CD4-positive, alpha-beta T cell treated with Interferon alpha-2 for 1 hour (primary cell): ENCODE measurements at regions not wholly inside any gene's neighbourhood (a gene's known extent, or its start where the extent isn't known, plus 50 kb on each side); places are given as distances from the start of the nearest gene placed in this dataset.

Experiments
- DNase-seq, 2 donors: peaks; one replicate each; pipeline ENCODE4 v3.0.0-alpha.2; 2020 to 2022

DNA sequence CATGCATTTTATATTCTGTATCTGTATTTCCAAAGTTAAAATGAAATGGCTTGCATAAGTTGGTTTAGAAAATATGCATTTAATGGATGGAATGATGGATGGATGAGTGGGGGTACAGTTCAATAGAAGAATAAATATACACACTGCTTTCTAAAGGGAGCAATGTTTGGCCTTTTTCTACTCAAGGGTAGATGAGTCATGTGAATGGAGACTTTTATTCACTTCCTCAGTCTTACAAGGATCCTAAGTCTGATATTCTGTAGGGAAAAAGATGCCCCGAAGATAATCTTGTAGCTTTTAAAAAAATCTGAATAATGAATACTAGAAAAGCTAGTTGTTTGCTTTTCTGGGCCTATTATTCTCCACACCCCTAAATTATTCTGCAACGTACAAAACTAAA is 2112.1 kb downstream of the MAT2B start:
- no peak for DNase-seq

DNA sequence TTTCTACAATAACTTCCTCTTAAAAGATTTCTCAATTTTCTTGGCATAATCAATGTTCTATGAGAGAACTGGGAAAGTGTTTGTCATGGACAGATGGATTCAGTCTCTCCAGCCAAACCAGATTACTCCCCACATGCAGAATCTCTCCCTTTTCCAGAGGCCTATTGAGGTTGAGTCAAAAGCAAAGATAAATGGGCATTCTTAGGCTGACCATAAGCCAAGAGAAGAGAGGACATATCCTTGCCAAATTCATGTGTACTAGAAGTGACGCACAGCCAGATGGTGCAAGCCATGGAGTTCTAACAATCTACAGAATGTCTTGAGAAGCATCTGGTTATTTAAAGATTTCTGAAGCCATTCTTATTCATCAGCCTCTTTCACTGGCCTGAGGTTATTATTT is 2115.0 kb downstream of the MAT2B start:
- no peak for DNase-seq

DNA sequence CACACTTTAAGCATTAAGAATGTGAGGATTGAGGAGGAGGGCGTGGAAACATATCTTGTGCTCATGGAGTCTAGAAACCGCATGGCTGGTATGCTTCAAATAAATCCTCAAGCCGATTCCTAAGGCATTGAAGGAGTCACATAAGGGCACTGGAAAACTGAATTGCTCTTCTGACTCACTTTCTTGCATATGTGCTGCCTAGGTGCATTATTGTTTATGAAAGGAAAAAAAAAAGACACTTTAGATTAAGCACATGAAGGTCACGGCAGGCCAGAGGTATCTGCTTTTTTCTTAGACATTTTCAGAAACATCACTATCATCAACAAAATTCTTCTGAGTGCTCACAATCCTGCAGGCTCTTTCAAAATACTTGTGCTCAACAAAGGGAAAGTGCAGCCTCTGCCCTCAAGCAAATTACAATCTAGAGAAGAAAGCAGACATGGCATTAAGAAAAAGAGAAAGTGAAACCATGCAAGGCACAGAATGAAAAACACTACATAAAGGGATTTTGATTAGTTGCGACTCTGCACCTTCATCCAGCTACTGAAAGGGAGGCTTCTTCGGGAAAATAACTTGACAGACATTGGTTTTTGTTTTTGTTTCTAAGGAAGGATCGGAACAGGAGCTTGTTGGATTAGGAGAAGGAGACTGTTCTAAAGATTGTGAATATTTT is 2117.6 kb downstream of the MAT2B start:
- DNase-seq: no peak

DNA sequence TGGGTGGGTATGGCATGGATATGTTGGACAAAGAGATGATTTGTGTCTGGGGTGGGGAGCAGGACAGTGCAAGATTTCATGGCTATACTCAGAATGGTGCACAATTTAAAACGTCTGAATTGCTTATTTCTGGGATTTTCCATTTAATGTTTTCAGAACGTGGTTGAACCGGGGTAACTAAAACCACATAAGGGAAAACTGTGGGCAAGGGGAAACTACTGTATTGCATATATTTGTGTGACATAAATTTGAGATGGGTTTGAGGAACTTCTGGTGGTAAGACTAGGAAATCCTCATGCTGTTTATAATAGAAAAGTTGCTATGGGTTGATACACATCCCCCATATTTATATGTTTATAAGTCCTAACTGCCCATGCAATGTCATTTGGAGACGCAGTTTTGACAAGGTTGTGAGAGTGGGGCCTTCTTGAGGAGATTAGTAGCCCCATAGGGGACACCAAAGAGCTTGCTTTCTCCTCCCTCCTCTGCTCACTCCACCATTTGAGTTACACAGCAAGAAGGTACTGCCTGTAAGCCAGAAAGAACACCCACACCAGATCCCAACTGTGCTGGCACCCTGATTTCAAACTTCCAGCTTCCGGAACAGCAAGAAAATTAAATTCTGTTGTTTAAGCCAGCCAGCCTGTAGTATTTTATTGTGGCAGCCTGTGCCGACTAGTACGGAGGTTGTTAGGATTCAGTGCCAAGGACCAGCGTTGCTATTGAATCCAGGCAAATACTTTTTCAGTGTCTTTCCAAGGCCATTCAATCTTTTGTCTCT is 2118.9 kb downstream of the MAT2B start:
- DNase-seq: no peak

DNA sequence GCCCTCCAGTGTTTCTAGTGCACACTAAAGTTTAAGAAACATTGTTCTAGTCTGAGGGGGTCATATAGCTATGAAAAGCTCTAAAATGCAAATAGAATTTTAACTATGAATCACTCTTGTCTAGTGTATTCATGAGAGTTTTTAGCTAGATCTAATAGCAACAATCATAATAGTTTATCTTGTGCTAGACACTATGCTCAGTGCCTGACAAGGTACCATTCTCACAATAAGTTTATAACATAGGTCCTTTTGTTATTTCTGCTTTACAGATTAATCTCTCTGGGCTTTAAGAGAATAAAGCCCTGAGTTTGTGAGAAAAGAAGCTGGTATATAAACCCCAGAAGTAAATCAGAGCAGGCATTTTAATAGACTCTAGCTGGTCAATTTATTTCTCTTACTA is 2120.7 kb downstream of the MAT2B start:
- DNase-seq: no peak

DNA sequence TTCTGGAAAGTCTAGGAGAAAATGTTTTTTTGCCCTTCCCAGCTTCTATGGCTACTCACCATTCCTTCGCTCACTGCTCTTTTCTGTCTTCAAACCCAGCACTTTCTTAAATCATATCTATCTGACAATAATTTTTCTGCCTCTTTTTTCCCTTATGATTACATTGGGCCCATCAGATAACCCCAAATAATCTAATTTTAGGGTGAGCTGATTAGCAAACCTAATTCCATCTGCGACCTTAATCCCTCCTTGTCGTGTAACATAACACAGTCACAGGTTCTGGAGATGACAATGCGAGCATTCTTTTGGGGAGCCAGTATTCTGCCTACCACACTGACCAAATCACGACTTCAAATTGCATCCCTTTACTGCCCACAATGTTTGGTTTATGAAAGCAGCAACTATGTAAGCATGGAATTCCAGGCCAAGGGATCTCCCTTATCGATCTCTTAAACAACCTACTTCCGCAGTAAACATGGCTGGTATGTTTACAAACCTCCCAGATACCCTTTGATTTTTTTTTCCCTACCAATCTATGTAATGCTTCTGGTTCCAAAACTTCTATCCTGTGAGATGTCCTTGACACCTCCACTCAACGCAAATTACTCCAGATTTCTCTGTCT is 2122.2 kb downstream of the MAT2B start:
- DNase-seq: no peak

DNA sequence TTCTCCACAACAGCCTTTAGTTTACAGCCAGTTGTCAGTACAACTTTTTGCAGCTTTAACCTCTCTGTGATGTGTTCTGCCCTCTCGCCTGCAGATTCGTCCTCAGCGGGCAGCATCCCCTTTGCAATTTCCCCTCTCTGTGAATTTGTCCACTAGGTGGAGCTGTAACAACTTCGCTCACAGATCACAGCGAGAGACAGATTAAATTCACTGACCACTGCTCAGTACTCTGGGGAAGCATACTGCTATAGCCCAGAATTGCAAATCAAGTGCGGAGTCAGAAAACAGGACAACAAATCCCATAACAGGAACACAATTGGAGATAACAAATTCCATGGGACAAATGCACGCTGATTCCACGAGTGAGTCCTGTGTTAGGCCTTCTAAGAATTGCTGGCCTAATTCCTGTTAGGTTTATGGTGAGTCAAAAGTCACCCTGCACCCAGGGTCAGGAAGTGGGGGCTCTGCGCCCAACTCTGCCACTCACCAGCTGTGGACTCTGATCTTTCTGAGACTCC is 2124.9 kb downstream of the MAT2B start:
- peak; percentile 1 to 13 for DNase-seq

DNA sequence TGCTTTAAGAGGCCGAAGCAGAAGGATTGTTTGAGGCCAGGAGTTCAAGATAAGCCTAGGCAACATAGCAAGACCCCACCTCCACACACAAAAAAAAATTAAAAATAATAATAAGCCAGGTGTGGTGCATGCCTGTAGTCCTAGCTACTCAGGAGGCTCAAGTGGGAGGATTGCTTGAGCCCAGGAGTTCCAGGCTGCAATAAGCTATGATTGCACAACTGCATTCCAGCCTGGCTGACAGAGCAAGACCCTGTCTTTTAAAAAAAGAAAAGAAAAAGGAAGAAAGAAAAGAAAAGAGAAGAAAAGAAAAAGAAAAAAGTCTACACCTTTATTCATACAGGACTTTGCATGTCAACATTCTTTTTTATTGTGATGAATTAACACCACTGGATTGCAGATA is 2125.8 kb downstream of the MAT2B start:
- DNase-seq: no peak

DNA sequence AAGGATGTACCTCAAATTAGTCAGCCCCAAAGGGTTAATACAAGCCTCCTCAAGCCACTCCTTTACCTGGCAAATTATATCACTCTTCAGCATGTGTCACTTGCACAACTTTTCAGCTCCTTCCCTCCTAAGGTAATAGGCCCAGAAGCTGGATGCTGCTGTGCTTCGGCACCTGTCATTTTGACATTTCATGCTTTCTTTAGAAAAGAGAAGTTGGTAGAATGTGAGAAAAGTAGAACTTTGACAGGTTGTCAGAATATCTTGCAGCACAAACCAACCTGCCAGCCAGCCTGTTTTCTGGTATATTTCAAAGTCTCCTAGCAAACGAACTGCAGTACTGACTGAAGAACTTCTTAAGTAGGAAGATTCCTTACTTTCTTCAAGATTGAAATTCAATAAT is 2136.9 kb downstream of the MAT2B start:
- no peak for DNase-seq

DNA sequence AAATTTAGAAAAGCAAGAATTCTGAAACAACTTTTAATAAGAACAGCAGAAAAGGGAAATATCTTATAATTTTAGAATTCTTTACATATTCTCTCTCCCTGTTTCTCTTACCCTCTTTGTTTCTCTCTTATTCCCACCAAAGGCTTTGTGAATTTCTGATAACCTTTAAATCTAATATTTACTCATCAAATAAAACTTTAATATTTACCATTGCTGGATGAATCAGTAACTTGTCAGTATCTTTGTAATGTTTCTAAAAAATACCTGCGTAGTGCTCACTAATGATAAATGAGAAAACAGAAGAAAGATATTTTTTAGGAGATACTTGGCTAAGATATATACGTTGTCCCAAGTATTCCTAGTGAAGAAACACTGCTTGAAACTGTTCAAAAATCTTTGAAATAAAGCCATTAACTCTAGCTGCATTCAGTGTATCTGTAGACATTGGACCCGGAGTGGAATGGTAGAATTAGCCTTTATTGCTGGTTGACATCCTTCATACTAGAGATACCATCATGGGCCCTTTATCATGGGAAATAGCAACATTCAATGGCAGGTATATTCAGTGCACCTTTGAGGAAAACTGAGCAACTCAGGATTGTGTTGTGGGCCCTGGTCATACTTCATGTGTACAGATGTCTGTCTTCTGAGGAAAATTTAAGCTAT is 2160.4 kb downstream of the MAT2B start:
- DNase-seq: no peak

DNA sequence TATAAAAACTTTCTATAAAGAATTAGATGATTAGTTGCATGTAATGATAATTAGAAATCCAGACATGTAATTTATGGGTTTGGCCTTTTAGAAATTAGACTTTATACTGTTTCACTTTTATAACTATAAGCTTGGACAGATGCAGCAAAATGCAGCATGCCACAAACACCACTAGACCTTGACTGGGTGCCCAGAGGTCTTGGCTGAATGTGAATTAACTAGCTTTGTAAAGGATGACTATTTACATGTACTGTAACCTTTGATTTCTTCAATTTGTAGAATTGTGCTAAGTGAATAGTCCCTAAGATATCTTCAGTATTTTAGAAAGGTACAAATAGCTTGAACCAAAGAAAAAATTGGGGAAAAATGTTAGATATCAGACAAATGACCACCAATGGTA is 2168.1 kb downstream of the MAT2B start:
- DNase-seq: no peak

DNA sequence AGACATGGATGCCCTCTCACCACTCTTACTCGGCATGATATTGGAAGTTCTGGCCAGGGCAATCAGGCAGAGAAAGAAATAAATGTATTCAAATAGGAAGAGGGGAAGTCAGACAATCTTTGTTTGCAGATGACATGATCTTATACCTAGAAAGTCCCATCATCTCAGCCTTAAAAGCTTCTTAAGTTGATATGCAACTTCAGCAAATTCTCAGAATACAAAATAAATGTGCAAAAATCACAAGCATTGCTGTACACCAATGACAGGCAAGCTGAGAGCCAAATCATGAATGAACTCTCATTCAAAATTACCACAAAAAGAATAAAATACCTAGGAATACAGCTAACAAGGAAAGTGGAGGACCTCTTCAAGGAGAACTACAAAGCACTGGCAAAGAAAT is 2190.4 kb downstream of the MAT2B start:
- DNase-seq: no peak

DNA sequence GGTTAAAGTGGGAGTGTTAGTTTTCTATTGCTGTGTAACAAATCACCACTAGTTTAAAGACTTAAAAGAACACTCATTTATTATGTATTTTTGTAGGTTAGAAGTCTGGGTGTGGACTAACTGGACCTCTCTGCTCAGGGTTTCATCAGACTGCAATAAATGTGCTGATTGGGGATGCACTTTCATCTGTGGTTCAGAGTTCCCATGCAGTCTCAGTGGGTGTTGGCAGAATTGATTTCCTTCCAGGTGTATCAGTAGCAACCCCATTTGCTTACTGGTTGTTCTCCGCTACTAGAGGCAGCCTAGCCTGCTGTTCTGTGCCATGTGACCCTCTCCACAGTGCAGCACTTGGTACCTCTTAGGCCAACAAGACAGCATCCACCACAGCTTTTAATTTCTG is 2200.5 kb downstream of the MAT2B start:
- no peak for DNase-seq

DNA sequence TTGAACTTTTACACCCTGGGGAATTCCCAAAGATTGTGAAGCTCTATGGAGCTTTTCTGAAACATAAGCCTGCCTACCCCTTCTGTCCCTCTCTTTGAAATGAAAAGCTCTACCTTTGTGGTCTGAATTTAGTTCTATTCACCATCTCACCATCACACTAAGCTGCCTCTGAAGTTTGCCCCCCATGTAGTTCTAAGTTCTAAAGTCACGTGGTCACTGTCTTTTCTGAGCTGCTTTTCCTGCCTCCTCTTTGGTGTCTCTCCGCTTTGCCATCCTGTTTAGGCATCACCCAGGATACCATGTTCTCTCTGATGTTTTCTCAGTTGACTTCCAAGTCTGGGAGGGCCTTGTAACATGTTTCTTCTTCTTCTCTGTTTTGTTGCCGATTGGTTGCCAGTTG is 2206.6 kb downstream of the MAT2B start:
- DNase-seq: no peak

DNA sequence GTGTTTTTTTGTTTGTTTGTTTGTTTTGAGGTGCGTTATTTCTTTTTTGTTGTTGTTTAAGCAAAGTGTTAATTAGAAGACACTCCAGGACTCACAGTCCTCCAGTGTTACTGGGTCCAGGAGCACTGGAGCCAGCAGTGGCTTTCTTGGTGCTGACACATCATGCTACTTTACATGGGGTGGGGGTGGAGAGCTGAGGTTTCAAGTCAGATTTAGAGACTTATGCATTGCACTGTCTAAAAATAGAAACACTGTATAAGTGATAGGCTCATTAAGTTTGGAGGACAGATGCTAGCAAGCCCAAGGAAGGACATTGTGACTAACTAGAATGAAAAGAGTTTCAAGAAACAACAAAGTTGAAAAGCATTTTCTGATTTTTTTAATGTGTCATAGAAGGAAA is 2209.2 kb downstream of the MAT2B start:
- no peak for DNase-seq

DNA sequence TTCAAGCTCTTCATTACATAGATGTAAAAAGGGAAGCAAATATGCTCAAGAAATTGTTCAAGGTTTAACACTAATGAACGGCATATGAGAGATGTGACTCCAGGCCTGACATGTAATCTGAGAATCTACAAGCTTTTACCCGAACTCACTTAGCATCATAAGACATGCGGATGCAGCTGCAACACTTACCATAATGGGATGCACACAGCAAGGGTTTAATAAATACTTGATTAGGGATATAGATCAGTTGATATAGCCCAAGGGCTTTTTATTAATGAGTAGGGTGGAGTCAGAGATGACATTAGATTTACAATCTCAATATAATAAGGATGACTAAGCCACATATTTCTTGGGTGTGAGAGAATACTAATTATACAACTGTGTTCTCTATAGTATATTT is 2215.5 kb downstream of the MAT2B start:
- no peak for DNase-seq

DNA sequence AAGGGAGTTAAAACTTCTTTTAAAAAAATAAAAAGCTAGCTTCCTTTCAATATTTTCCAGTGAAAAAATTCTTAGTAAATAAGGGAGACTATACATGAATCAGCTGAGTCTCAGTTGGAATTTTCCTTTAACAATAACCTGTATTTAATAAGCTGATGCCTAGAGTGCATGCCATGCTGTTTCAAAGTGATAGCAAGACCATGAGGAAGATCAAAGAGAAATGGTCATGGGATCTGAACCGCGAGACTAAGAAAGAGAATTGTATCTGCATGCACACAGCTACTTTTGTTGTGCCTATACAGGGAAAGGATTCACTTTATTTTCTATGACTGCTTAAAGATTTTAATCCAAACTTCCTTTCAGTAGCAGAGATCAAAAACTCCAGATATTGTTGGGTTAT is 2217.0 kb downstream of the MAT2B start:
- DNase-seq: no peak

DNA sequence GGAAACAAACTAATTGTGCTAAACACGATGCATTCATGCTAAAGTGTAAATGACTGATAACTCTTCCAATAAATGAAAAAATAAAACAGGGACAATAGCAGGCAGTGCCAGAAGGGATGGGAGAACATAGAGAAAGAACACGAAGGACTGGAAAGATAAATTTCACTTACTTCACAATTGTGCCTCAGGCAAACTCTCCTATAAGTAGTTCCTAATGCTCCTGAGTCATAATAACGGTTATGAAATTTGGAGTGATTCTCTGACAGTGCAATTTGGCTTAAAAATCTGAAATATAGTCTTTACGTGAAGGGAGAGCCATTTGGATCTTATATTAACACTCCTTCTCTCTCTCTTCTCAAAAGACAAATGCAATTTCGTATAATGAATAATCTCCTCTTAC is 2218.5 kb downstream of the MAT2B start:
- no peak for DNase-seq

DNA sequence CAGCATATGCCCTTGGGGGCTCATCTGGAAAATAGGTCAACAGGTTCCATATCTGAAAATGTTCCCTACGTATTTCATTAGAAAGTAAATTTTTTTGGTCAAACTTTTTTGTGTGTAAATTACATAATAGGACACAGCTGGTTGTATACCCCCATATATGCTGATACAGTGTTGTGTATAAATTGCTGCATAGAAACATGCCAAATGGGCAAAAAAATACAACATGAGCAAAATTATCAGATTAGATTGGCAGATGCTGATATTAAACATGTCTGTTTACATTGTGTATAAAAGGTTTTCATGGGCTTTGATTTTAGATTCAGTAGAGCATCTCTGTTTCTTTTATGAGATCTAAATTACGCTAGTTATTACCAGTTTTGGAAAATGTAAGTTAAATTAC is 2223.0 kb downstream of the MAT2B start:
- DNase-seq: no peak

DNA sequence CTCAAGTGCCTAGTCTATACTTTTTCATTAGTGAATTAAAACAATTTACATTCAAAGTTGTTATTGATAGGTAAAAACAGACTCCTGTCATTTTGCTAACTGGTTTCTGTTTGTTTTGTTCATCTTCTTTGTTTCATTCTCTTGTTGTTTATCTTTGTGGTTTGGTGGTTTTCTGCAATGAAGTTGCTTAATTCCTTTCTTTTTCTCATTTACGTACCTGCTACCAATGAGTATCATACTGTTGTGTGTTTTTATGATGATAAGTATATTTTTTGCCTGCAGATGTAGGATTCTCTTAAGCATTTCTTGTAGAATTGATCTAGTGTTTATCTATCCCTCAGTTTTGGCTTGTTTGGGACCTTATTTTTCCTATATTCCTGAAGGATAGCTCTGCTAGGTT is 2230.0 kb downstream of the MAT2B start:
- DNase-seq: no peak

DNA sequence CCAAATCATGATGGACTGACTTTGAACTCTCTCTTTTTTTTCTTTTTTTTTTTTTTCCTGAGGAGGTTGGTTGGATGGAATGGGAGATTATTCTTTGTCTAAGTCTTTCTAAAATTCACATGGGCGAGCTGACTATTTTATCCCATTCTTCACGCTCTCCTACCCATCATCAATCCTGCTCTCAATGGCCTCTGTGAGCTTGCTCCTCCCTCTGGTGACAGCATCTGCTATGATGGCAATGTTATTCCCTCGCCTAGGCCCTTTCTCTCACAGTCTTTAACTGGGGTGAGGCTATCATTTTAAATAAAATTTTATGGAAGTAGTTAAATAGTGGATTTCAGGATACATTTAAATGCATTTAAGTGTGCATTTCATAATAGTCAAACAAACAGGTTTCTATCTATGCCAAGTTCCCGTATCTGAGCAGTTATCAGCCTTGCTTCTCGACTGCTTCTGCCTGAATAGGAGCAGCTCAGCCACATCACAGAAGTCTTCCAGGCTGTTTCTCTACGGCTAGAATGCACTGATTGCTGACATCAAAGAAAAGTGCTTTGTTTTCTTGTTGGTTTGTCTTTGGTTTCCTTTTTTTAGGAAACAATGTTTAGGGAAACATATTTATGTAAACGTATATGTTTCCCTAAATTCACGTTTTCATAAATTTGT is 2233.8 kb downstream of the MAT2B start:
- no peak for DNase-seq

DNA sequence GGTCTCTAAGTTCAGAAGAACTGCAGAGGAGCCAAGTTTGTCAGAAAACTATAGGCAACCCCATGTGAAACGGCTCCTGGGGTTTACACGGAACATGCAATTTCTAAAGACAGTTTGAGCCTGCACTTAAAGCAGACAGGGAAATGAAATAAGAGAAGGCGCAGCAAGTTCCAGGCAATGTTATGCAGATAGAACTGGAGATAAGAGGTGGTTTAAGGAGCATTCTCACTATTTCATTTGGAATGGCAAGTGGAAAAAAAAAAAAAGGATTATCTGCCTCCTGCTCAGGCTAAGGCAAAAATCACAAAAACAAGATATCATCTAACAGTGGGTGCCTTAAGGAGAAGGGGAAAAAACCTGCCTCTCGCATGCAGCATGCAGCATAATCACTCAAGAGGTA is 2252.4 kb downstream of the MAT2B start:
- DNase-seq: no peak

DNA sequence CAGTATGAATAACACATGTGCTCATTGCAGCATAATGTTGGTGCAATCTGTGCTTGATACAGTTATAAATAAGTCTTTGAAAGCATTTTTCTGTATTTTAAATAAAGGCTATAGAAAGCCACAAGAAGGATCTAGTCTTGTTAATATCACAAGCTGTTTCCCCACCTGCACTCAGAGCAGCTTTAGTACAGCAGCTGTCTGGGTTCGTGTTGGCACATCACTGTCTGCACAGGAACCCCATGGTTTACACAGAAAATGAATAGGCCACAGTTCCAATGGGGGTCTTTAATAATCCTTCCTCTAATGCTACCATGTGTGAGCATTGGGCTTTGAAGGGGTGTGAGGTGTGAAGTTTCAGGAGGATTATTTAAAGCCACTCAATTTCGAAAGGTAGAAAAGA is 2269.7 kb downstream of the MAT2B start:
- DNase-seq: no peak
